Right atrium auricular region (tissue), 2 donors: ENCODE measurements at regions not wholly inside any gene's neighbourhood (a gene's known extent, or its start where the extent isn't known, plus 50 kb on each side); places are given as distances from the start of the nearest gene placed in this dataset.

Source experiments
- DNase-seq: peaks from one replicate; pipeline ENCODE4 v3.0.0-alpha.2; 2019; ENCODE audit warnings: low spot score
- H3K27ac ChIP-seq, 2 donors: fragments of 200-600 bp; sonication (generic); 1 replicate in 1 of 2; 2 replicates in 1 of 2; pipeline ENCODE4 v1.5.1; 2016 to 2019
- H3K27me3 ChIP-seq, 2 donors: fragments of 200-600 bp; sonication (generic); one replicate each; pipeline versions ENCODE4 v1.5.1 to v1.6.0; 2017 to 2019
- H3K36me3 ChIP-seq: fragments of 200-600 bp; sonication (generic); one replicate; pipeline ENCODE4 v1.5.1; 2016
- H3K4me1 ChIP-seq, 2 donors: fragments of 200-600 bp; sonication (generic); one replicate each; pipeline versions ENCODE4 v1.5.1 to v1.6.0; 2017 to 2019
- H3K4me3 ChIP-seq, 2 donors: fragments of 200-600 bp; sonication (generic); 1 replicate in 1 of 2; 2 replicates in 1 of 2; pipeline ENCODE4 v1.5.1; 2017 to 2019; ENCODE audit warnings: mild to moderate bottlenecking in 1 of 2, moderate library complexity in 1 of 2
- H3K9me3 ChIP-seq, 2 donors: fragments of 200-600 bp; sonication (generic); one replicate each; pipeline ENCODE4 v1.5.1; 2019
- TF ChIP-seq, protein P1 (sequence below), 2 donors: fragments of 200-600 bp; sonication (generic); IDR thresholded peaks; one replicate each; pipeline ENCODE4 v1.5.1; 2019; ENCODE audit warnings: antibody characterized with exemption in 2 of 2

- Histone ChIP-seq H3K36me3 (no peaks in the 10 kb centered on the region), H3K4me1 (no peaks in the 10 kb centered on the region), H3K4me3 (no peak overlapping the region), H3K27me3 (no peaks in the 10 kb centered on the region), H3K27ac (no peak overlapping the region), H3K9me3 (peaks cover 0 to 10% of the 10 kb centered on the region in 2 donors)
- TF ChIP-seq, protein P1, sequence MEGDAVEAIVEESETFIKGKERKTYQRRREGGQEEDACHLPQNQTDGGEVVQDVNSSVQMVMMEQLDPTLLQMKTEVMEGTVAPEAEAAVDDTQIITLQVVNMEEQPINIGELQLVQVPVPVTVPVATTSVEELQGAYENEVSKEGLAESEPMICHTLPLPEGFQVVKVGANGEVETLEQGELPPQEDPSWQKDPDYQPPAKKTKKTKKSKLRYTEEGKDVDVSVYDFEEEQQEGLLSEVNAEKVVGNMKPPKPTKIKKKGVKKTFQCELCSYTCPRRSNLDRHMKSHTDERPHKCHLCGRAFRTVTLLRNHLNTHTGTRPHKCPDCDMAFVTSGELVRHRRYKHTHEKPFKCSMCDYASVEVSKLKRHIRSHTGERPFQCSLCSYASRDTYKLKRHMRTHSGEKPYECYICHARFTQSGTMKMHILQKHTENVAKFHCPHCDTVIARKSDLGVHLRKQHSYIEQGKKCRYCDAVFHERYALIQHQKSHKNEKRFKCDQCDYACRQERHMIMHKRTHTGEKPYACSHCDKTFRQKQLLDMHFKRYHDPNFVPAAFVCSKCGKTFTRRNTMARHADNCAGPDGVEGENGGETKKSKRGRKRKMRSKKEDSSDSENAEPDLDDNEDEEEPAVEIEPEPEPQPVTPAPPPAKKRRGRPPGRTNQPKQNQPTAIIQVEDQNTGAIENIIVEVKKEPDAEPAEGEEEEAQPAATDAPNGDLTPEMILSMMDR (IDR thresholded peaks at IDR 0.05) = no peak
- no peak for DNase-seq
Measured at GRCh38 chr14:88929656-88930436, 105.4 kb downstream of the TTC8 start.

DNA sequence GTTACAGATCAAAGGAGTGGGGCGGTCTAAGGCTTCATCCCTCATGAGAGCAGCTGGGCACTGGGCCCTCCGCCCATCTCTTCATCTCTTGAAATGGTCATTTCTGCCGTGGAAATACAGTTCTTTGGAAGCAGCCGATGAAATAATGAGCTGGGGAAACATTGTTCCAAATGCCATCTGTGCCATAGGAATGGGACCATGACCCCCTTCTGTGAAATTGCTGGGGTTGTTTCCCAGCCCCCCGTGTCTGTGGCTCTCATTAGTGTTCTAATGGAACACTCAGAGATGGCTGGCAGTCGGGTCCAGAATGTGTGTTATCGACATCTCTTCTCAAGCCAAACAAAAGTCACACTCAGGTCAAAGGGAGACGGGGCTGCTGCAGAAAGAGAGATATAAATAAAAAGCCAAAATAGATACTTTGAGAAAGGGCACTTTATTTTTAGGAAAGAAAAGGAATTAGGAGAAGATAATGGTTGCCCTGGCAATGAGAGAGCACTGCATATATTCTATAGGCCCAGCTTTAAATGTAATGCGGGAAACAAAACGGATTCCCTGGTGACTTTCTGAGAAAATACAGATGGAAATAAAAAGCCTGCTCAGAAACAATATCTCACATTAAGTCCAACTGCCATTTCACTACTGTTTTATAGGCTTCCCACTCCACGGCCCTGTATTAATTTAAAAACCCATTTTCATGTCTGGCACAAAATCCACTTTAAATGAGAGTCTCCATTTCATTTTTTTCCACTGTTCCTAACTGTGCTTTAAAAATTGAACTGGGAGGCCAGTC, 107.1 kb downstream of the TTC8 start:
- Histone ChIP-seq H3K9me3 (peaks cover 0 to 6% of the 10 kb centered on the region in 2 donors), H3K4me3 (no peak overlapping the region), H3K27me3 (no peaks in the 10 kb centered on the region), H3K27ac (no peak overlapping the region), H3K36me3 (no peaks in the 10 kb centered on the region), H3K4me1 (no peaks in the 10 kb centered on the region)
- TF ChIP-seq, protein P1 (IDR thresholded peaks at IDR 0.05) = no peak
- DNase-seq = no peak

DNA sequence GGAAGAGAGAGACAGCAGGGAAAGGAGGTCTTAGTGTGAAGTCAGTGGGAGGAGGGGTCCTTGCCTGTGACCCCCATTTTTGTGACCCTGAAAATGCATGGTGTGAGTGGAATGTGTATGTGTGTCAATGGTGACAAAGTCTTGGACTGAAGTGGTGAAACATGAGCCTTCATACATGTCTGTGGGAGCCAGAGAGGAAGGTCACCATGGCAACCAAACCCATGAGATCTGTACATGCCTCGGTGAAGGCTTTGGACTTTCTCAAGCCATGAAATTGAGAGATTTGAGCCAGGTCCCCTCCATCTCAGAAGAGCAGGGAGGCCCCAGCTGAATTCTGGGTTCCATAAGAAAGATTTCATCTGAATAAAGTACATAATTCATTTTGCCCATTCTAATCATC, 108.7 kb downstream of the TTC8 start:
- Histone ChIP-seq H3K4me3 (no peak overlapping the region), H3K4me1 (no peaks in the 10 kb centered on the region), H3K9me3 (peaks cover 0 to 6% of the 10 kb centered on the region in 2 donors), H3K36me3 (no peaks in the 10 kb centered on the region), H3K27ac (no peak overlapping the region), H3K27me3 (no peaks in the 10 kb centered on the region)
- DNase-seq = no peak
- TF ChIP-seq, protein P1 (IDR thresholded peaks at IDR 0.05) = no peak

DNA sequence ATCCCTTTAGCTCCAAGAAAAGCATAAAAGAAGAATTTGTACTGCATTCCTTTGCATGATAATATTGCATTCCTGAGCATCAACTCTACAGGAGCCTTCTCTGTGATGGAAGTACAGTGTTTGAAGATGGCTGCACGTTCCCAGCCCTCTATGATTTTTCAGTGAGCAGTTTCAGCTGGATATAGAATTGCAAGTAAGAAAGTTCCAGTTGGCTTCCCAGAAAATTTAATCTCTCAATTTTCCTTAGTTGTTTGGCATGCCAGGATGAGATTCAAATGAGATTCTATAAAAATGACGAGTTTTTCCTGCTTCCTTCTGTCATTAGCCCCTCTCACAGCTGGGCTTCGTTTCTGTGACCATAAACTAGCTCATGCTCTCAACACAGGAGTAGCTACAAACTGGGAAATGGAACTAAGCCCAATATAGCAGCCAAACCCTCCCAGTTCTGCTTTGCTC, 109.9 kb downstream of the TTC8 start:
- TF ChIP-seq, protein P1 (IDR thresholded peaks at IDR 0.05) = no peak
- H3K27me3 ChIP-seq = no peaks in the 10 kb centered on the region

GRCh38 chr14:88935083-88935482, 110.6 kb downstream of the TTC8 start:
- Histone ChIP-seq H3K27ac (no peak overlapping the region), H3K27me3 (no peaks in the 10 kb centered on the region), H3K4me1 (no peaks in the 10 kb centered on the region), H3K4me3 (no peak overlapping the region), H3K36me3 (no peaks in the 10 kb centered on the region), H3K9me3 (no peaks in the 10 kb centered on the region)
- no peak for DNase-seq
- TF ChIP-seq, protein P1 (IDR thresholded peaks at IDR 0.05) = no peak

More for the DNA sequence above, 109.9 kb downstream of the TTC8 start:
- no peaks in the 10 kb centered on the region for H3K36me3 ChIP-seq
- H3K9me3 ChIP-seq = peaks cover 0 to 6% of the 10 kb centered on the region in 2 donors
- DNase-seq = no peak
- no peak overlapping the region for H3K4me3 ChIP-seq
- no peak overlapping the region for H3K27ac ChIP-seq
- no peaks in the 10 kb centered on the region for H3K4me1 ChIP-seq
